ENCODE measurements at regions not wholly inside any gene's neighbourhood (a gene's known extent, or its start where the extent isn't known, plus 50 kb on each side); places are given as distances from the start of the nearest gene placed in this dataset.

- no peak for TF ChIP-seq ZFP3 (CRISPR knock-in tag; IDR thresholded peaks at IDR 0.05)
- TF ChIP-seq RARB (CRISPR knock-in tag; IDR thresholded peaks at IDR 0.05): no peak
- TF ChIP-seq TSHZ2 (CRISPR knock-in tag; IDR thresholded peaks at IDR 0.05): no peak
- no peak for TF ChIP-seq PATZ1 (CRISPR knock-in tag; IDR thresholded peaks at IDR 0.05; ENCODE audit: borderline replicate concordance)
- no peak for TF ChIP-seq ZNF70 (CRISPR knock-in tag; IDR thresholded peaks at IDR 0.05)
- TF ChIP-seq TCF4 (CRISPR knock-in tag; IDR thresholded peaks at IDR 0.05; ENCODE audit: borderline replicate concordance): no peak
- TF ChIP-seq ARNTL (CRISPR knock-in tag; IDR thresholded peaks at IDR 0.05; ENCODE audit: borderline replicate concordance, low read depth): no peak
- no peak for TF ChIP-seq ZFP30 (CRISPR knock-in tag; IDR thresholded peaks at IDR 0.05)
- no peak for TF ChIP-seq CREB5 (CRISPR knock-in tag; IDR thresholded peaks at IDR 0.05; ENCODE audit: low read depth)
These were observed 292.5 kb downstream of the BRD1 start for GRCh38 chr22:49535126-49535525.

All from SK-N-SH treated with all-trans-retinoic acid at 6 μM for 48 hours (cell line).